GM12872 (cell line): ENCODE measurements at regions not wholly inside any gene's neighbourhood (a gene's known extent, or its start where the extent isn't known, plus 50 kb on each side); places are given as distances from the start of the nearest gene placed in this dataset.

Experiments used
- TF ChIP-seq, protein P1 (sequence below): IDR thresholded peaks from 3 replicates; pipeline ENCODE4 v1.5.1; 2011; ENCODE audit warnings: low read depth, mild to moderate bottlenecking, low read length, moderate library complexity; ENCODE audit not compliant: insufficient read depth

DNA sequence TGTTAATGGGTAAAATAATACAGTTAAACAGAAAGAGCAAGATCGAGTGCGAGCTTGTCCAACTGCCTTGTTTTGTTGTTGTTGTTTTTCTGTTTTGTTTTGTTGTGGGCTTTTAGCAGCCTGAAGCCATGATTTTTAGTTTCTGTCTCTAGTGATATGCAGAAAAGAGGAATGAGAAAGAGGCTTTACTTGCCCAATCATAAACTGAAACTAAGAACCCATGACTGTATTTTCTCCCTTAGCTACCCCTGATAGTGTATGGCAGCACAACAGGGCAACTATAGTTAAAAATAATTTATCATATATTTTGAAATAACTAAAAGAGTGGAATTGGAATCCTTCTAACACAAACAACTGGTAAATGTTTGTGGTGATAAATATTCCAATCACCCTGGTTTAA is 493.9 kb downstream of the GLRX3 start:
- TF ChIP-seq, protein P1, sequence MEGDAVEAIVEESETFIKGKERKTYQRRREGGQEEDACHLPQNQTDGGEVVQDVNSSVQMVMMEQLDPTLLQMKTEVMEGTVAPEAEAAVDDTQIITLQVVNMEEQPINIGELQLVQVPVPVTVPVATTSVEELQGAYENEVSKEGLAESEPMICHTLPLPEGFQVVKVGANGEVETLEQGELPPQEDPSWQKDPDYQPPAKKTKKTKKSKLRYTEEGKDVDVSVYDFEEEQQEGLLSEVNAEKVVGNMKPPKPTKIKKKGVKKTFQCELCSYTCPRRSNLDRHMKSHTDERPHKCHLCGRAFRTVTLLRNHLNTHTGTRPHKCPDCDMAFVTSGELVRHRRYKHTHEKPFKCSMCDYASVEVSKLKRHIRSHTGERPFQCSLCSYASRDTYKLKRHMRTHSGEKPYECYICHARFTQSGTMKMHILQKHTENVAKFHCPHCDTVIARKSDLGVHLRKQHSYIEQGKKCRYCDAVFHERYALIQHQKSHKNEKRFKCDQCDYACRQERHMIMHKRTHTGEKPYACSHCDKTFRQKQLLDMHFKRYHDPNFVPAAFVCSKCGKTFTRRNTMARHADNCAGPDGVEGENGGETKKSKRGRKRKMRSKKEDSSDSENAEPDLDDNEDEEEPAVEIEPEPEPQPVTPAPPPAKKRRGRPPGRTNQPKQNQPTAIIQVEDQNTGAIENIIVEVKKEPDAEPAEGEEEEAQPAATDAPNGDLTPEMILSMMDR: no peak

DNA sequence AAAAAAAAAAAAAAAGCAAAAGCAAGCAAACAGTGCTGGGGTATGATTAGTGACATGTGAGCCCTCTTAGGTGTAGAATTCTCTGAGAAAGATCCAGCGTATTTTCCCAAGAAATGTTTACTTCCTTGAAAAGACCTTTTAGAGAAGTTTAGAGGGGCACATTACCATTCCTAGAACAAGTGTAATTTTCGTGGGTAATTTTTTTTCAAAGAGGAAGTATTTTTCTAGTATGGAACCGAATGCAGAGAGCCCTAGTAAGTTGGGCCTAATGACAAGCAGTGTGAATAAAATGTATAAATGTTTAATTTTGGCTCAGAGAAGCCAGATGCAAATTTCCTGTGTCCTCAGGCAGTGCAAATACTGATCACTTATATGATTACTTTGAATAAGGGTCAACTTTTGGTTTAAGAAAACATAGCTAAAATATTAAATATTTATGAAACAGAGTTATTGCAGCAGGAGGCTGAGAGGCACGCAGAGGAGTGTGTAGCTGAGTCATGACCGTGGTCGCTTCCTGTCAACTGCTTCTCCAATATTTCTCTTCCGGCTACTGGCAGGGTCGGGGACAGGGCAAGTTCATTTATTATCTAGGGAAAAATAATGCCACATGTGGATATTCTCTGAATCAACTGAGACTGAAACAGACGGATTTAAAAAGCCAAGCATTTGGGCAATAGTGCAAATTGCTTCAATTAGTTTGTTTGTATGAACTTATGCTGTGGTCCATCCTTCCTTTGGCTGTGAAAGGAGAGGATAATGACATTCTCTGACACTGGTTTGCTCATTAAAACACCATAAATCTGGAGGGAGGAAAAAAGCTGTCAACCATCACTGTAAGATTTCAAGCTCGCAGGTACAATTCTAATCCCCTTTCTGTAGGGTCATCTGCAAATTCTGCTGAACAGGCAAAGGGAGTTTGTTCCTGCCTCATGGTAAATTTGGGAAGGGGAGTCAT is 495.2 kb downstream of the GLRX3 start:
- TF ChIP-seq, protein P1: no peak

DNA sequence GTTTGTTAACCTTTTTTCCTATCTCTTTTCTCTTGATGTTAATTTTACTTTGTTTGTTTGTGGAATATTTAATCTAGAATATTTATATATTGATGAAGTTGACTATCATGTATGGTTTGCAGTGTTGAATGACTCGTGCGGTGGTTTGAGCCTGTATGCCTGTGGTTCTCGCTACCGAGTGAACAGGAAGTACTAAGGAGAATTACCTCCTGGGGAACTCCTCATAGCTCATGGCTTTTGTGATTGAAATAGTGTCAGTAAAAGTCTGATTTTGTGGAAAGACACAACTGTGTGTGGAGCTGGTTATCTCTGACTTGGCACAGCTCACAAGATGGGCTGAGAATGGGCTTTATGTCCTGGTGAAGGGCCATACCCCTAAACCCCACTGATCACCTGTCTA is 498.6 kb downstream of the GLRX3 start:
- TF ChIP-seq, protein P1: no peak

DNA sequence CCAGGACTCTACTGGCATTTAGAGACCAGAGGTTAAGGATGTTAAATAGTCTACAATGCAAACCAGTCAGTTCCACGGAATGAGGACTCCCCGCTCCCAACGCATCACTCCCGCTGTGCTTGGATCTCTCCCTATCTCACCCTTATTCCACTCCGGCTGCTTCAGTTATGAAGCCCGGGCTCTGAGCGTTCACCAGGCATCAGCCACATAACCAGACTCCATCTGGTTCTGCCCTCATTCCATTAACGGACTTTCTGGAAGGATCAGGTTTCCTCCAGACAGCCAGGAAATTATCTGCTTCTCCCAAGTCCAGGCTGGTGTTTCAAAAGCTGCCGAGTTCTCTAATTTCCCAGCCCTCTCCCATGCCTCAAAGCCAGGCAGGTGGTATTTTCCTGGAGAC is 499.3 kb downstream of the GLRX3 start:
- TF ChIP-seq, protein P1: no peak

DNA sequence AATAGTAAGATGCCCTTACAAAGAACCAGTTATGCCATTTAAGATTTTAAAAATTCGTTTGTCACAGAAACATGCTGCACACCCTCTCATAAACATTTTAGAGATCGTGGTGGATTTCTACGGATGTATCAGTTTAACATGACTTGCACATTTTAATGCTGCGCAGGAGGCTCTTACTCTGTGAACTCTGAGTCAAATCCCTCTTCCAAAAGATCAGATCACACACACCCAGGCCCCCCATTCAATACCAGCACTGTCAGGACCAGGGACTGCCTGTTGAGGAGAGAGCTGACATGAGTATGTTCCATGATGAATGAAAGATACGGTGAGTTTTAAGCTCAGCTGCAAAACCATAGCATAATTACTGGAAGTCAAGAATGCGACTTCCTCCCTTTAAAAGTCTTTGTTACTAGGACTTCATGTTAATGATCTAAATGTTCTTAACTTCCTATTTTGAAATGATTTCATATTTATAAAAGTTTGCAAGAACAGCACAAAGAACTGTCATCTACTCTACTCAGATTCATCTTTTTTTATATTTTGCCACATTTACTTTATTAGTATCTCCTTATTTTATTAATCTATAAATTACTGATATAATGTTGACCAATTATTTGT is 500.2 kb downstream of the GLRX3 start:
- TF ChIP-seq, protein P1: no peak

DNA sequence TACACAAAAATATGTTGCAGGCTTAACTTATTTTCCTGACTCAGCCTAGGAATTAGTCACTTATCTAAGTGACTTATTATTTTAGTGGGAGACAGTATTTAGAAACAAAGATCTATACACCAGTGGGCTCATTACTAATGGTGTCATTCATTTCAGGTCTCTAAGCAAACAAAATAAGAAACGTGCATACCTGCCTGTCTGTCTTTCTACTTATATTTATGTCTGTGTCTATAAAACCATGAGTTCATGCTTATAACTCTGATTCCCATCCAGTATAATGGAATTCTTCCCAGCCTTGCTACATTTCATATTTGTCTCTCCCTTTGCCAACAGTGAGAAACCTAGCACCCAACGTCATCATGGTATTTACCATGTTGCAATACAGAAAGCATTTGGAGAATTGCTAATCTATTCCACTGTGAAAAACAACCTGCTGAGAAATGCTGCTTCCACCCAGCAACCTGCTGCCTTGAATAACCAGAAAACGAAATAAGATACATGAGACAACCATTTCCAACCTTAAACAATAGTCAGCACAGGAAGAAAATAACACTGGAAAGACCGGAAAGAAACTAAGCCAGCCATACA is 501.0 kb downstream of the GLRX3 start:
- TF ChIP-seq, protein P1: no peak

DNA sequence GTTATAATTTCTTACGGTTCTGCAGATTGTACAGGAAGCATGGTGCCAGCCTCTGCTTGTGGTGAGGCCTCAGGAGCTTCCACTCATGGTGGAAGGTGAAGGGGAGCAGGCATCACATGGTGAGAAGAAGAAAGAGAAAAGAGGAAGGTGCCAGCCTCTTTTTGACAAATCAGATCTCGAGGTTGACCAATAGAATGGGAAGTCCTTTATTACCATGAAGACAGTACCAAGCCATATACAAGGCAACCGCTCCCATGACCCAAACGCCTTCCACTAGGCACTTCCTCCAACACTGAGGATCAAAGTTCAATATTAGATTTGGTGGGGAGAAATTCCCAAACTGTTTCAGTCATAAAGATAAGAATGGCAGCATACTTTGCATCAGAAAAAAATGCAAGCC is 502.8 kb downstream of the GLRX3 start:
- TF ChIP-seq, protein P1: no peak
